H9 (cell line): ENCODE measurements at regions not wholly inside any gene's neighbourhood (a gene's known extent, or its start where the extent isn't known, plus 50 kb on each side); places are given as distances from the start of the nearest gene placed in this dataset.

Experiments
- DNase-seq: peaks from one replicate; pipeline ENCODE4 v3.0.0-alpha.2; 2017
- H2AFZ ChIP-seq: one replicate; pipeline ENCODE4 v1.6.1; 2013; ENCODE audit warnings: mild to moderate bottlenecking, low read length, control low read depth, moderate library complexity
- H2AK5ac ChIP-seq: 2 replicates; pipeline ENCODE4 v1.6.1; 2013; ENCODE audit warnings: low read length, control low read depth, mixed read lengths; ENCODE audit not compliant: insufficient read length
- H2BK120ac ChIP-seq: one replicate; pipeline ENCODE4 v1.6.1; 2013; ENCODE audit warnings: low read depth, mild to moderate bottlenecking, low read length, control low read depth, inconsistent platforms; ENCODE audit not compliant: poor library complexity, severe bottlenecking
- H2BK12ac ChIP-seq: 2 replicates; pipeline ENCODE4 v1.6.1; 2013; ENCODE audit warnings: low read length, control low read depth, mixed read lengths, low read depth; ENCODE audit not compliant: insufficient read length
- H2BK15ac ChIP-seq: 2 replicates; pipeline ENCODE4 v1.6.1; 2013; ENCODE audit warnings: low read depth, low read length, control low read depth
- H2BK20ac ChIP-seq: one replicate; pipeline ENCODE4 v1.6.1; 2013; ENCODE audit warnings: low read depth, mild to moderate bottlenecking, low read length, control low read depth, inconsistent platforms; ENCODE audit not compliant: poor library complexity, severe bottlenecking
- H2BK5ac ChIP-seq: 2 replicates; pipeline ENCODE4 v1.6.1; 2013; ENCODE audit warnings: low read length, control low read depth, mixed read lengths; ENCODE audit not compliant: insufficient read length
- H3K14ac ChIP-seq: 2 replicates; pipeline ENCODE4 v1.6.1; 2013; ENCODE audit warnings: low read length, control low read depth; ENCODE audit not compliant: insufficient read depth
- H3K18ac ChIP-seq: 2 replicates; pipeline ENCODE4 v1.6.1; 2013; ENCODE audit warnings: low read depth, mild to moderate bottlenecking, mixed read lengths, low read length, control low read depth; ENCODE audit not compliant: insufficient read length
- H3K23ac ChIP-seq: 2 replicates; pipeline ENCODE4 v1.6.1; 2013; ENCODE audit warnings: low read length, control low read depth, mixed read lengths, low read depth; ENCODE audit not compliant: insufficient read length
- H3K23me2 ChIP-seq: 2 replicates; pipeline ENCODE4 v1.6.1; 2013; ENCODE audit warnings: low read depth, mild to moderate bottlenecking, mixed read lengths, low read length, control low read depth; ENCODE audit not compliant: insufficient read length, poor library complexity, severe bottlenecking
- H3K27ac ChIP-seq: 2 replicates; pipeline ENCODE4 v1.5.1; 2013; ENCODE audit warnings: low read length, control low read depth, mixed read lengths, low read depth; ENCODE audit not compliant: insufficient read length
- H3K27me3 ChIP-seq: 2 replicates; pipeline ENCODE4 v1.6.1; 2013; ENCODE audit warnings: low read length, control low read depth, inconsistent platforms; ENCODE audit not compliant: insufficient read depth
- H3K4ac ChIP-seq: 2 replicates; pipeline ENCODE4 v1.6.1; 2013; ENCODE audit warnings: low read depth, mild to moderate bottlenecking, control low read depth, inconsistent platforms, low read length, moderate library complexity
- H3K4me1 ChIP-seq: 2 replicates; pipeline ENCODE4 v1.6.1; 2013; ENCODE audit warnings: low read length, control low read depth, inconsistent platforms; ENCODE audit not compliant: insufficient read depth
- H3K4me2 ChIP-seq: 2 replicates; pipeline ENCODE4 v1.6.1; 2013; ENCODE audit warnings: low read length, control low read depth, mixed read lengths; ENCODE audit not compliant: insufficient read length, insufficient read depth
- H3K56ac ChIP-seq: 2 replicates; pipeline ENCODE4 v1.6.1; 2013; ENCODE audit warnings: low read depth, mild to moderate bottlenecking, mixed read lengths, low read length, control low read depth; ENCODE audit not compliant: insufficient read length
- H3K79me1 ChIP-seq: 2 replicates; pipeline ENCODE4 v1.6.1; 2013; ENCODE audit warnings: low read depth, mild to moderate bottlenecking, moderate library complexity, low read length, control low read depth, inconsistent platforms; ENCODE audit not compliant: insufficient read depth, poor library complexity, severe bottlenecking
- H3K79me2 ChIP-seq: 2 replicates; pipeline ENCODE4 v1.6.1; 2013; ENCODE audit warnings: low read length, control low read depth, inconsistent platforms; ENCODE audit not compliant: insufficient read depth
- H3K9ac ChIP-seq: 2 replicates; pipeline ENCODE4 v1.6.1; 2013; ENCODE audit warnings: low read length, control low read depth, mixed read lengths; ENCODE audit not compliant: insufficient read length; ENCODE audit errors: extremely low read depth
- H3K9me3 ChIP-seq: one replicate; pipeline ENCODE4 v1.6.1; 2013; ENCODE audit warnings: low read depth, low read length, inconsistent platforms; ENCODE audit not compliant: control insufficient read depth
- H3T11ph ChIP-seq: one replicate; pipeline ENCODE4 v1.6.1; 2013; ENCODE audit warnings: mild to moderate bottlenecking, low read length, control low read depth, inconsistent platforms
- H4K20me1 ChIP-seq: one replicate; pipeline ENCODE4 v1.6.1; 2013; ENCODE audit not compliant: control insufficient read depth, insufficient read length, insufficient read depth
- H4K5ac ChIP-seq: 2 replicates; pipeline ENCODE4 v1.6.1; 2013; ENCODE audit warnings: low read depth, mild to moderate bottlenecking, mixed read lengths, low read length, control low read depth; ENCODE audit not compliant: insufficient read length
- H4K8ac ChIP-seq: replicated peaks from 2 replicates; pipeline ENCODE4 v1.6.1; 2013; ENCODE audit warnings: low read length, control low read depth, mixed read lengths, low read depth; ENCODE audit not compliant: insufficient read length
- H4K91ac ChIP-seq: 2 replicates; pipeline ENCODE4 v1.6.1; 2013; ENCODE audit warnings: low read depth, mild to moderate bottlenecking, moderate library complexity, mixed read lengths, low read length, control low read depth; ENCODE audit not compliant: insufficient read length
- H3K27ac Mint-ChIP-seq, 3 experiments: 2 replicates in 2 of 3; 3 replicates in 1 of 3; pipeline ENCODE4 v1.8.0; 2020 to 2021; ENCODE audit warnings: mixed read lengths in 3 of 3, mild to moderate bottlenecking in 1 of 3, moderate library complexity in 1 of 3
- H3K27me3 Mint-ChIP-seq: 2 replicates; pipeline ENCODE4 v1.8.0; 2021; ENCODE audit warnings: low read depth, mild to moderate bottlenecking, moderate library complexity, mixed read lengths
- H3K36me3 Mint-ChIP-seq, 3 experiments: 2 replicates in 2 of 3; 3 replicates in 1 of 3; pipeline ENCODE4 v1.8.0; 2020 to 2021; ENCODE audit warnings: low read depth in 3 of 3, mixed read lengths in 3 of 3; ENCODE audit not compliant: insufficient read depth in 1 of 3
- H3K4me1 Mint-ChIP-seq, 2 experiments: 2 replicates each; pipeline ENCODE4 v1.8.0; 2020; ENCODE audit warnings: mixed read lengths in 2 of 2
- H3K4me3 Mint-ChIP-seq, 2 experiments: 2 replicates in 1 of 2; 3 replicates in 1 of 2; pipeline ENCODE4 v1.8.0; 2020 to 2021; ENCODE audit warnings: mild to moderate bottlenecking in 2 of 2, mixed read lengths in 2 of 2, moderate library complexity in 1 of 2
- H3K9me3 Mint-ChIP-seq, 2 experiments: 2 replicates in 1 of 2; 3 replicates in 1 of 2; pipeline ENCODE4 v1.8.0; 2020; ENCODE audit warnings: mild to moderate bottlenecking in 2 of 2, mixed read lengths in 2 of 2, moderate library complexity in 1 of 2
- WGBS: extraction: QIAGEN DNeasy Blood & Tissue Kit; methylation state at CpG from one replicate; pipeline ENCODE4 v1.1.7; 2013; ENCODE audit warnings: missing lambda C conversion rate, low lambda C conversion rate, mixed read lengths; ENCODE audit not compliant: insufficient read length; ENCODE audit errors: extremely low coverage; 5-methylcytosine and 5-hydroxymethylcytosine counted together
- TF ChIP-seq, protein P1 (sequence below): fragments of 200-600 bp; sonication (generic); conservative IDR thresholded peaks from 3 replicates; pipeline ENCODE4 v1.8.0; 2021; ENCODE audit warnings: antibody characterized with exemption, mild to moderate bottlenecking

- Histone ChIP-seq H3T11ph (no peak overlapping the region), H2AFZ (no peak overlapping the region), H3K27me3 (no peaks in the 10 kb centered on the region), H4K20me1 (no peaks in the 10 kb centered on the region), H3K9ac (no peak overlapping the region), H2BK120ac (no peak overlapping the region), H2BK5ac (no peak overlapping the region), H3K79me1 (peaks cover 3% of the 10 kb centered on the region), H3K9me3 (no peaks in the 10 kb centered on the region), H3K27ac (no peak overlapping the region), H2BK20ac (no peak overlapping the region), H3K79me2 (peaks cover 9% of the 10 kb centered on the region; the same call in 1 of the 2 replicates), H2AK5ac (no peak overlapping the region), H2BK12ac (no peak overlapping the region), H4K5ac (no peak overlapping the region), H3K4me2 (no peak overlapping the region), H3K18ac (no peak overlapping the region), H3K14ac (no peak overlapping the region), H3K23ac (no peak overlapping the region), H4K8ac (no peak overlapping the region), H3K23me2 (no peaks in the 10 kb centered on the region), H3K4me1 (no peaks in the 10 kb centered on the region), H4K91ac (no peak overlapping the region), H2BK15ac (no peak overlapping the region), H3K4ac (no peak overlapping the region), H3K56ac (no peak overlapping the region)
- Mint-ChIP-seq H3K4me1 (peaks cover 0 to 11% of the 10 kb centered on the region in 2 experiments; a peak in 2 of 4 replicates), H3K4me3 (no peak overlapping the region), H3K27ac (peak overlapping the region in 2 of 3 experiments; percentile 6 to 18; a peak in 2 of 7 replicates), H3K36me3 (peaks cover 12 to 69% (median 50%) of the 10 kb centered on the region in 3 experiments; a peak in 6 of 7 replicates), H3K9me3 (no peaks in the 10 kb centered on the region), H3K27me3 (no peaks in the 10 kb centered on the region)
- DNase-seq = no peak
- WGBS = no CpG with 5 or more reads among the region's 4 CpGs
- TF ChIP-seq, protein P1, sequence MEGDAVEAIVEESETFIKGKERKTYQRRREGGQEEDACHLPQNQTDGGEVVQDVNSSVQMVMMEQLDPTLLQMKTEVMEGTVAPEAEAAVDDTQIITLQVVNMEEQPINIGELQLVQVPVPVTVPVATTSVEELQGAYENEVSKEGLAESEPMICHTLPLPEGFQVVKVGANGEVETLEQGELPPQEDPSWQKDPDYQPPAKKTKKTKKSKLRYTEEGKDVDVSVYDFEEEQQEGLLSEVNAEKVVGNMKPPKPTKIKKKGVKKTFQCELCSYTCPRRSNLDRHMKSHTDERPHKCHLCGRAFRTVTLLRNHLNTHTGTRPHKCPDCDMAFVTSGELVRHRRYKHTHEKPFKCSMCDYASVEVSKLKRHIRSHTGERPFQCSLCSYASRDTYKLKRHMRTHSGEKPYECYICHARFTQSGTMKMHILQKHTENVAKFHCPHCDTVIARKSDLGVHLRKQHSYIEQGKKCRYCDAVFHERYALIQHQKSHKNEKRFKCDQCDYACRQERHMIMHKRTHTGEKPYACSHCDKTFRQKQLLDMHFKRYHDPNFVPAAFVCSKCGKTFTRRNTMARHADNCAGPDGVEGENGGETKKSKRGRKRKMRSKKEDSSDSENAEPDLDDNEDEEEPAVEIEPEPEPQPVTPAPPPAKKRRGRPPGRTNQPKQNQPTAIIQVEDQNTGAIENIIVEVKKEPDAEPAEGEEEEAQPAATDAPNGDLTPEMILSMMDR = no peak
Measured at GRCh38 chr7:66575398-66575797, 53.3 kb upstream of the KCTD7 start.
